ENCODE measurements at regions not wholly inside any gene's neighbourhood (a gene's known extent, or its start where the extent isn't known, plus 50 kb on each side); places are given as distances from the start of the nearest gene placed in this dataset.
"Not testable (repeated sequence)": the region's sequence is repeated elsewhere in the genome, so short reads cannot be mapped to it uniquely, and the experiment has no call there.

- H3K4me1 ChIP-seq (ENCODE audit: control insufficient read depth in 3 of 3, insufficient read depth in 3 of 3, low read length in 3 of 3): no peaks in the 10 kb centered on the region
- H3K4me3 ChIP-seq (ENCODE audit: low read length in 3 of 3): no peak overlapping the region
- H3K27ac ChIP-seq (ENCODE audit: low read depth, low read length): no peak overlapping the region
- no peaks in the 10 kb centered on the region for H3K9me3 ChIP-seq (ENCODE audit: control insufficient read depth in 3 of 3, low read length in 3 of 3)
- peaks cover 0 to 2% (median 0%) of the 10 kb centered on the region in 3 donors for H3K27me3 ChIP-seq (ENCODE audit: control insufficient read depth in 3 of 3, insufficient read depth in 3 of 3, low read length in 3 of 3)
- no peak overlapping the region for H3K9ac ChIP-seq (ENCODE audit: low read depth in 1 of 3, low read length in 3 of 3)
- no peaks in the 10 kb centered on the region for H3K36me3 ChIP-seq (ENCODE audit: control insufficient read depth in 3 of 3, insufficient read depth in 3 of 3, low read length in 3 of 3)
These were observed 106.9 kb upstream of the OR4E1 start for GRCh38 chr14:21780429-21781084.

DNA sequence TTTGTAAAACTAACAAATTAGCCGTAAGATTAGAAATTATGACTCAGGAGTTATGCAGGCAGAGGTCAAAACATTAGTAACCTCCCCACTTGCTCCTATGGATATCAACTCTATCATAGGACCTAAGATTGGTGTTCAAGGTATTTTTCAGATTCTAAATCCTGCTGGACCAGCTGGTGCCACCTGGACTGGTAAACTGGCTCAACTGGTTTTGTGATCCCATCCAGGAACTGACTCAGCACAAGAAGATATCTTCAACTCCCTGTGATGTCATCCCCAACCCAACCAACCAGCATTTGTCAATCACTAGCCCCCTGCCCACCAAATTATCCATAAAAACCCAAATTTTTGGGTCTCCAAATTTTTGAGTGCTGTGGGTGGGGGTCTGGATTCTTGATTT is 98.1 kb upstream of the OR4E1 start:
- no peaks in the 10 kb centered on the region for H3K9me3 ChIP-seq (ENCODE audit: control insufficient read depth in 3 of 3, low read length in 3 of 3)
- no peaks in the 10 kb centered on the region for H3K36me3 ChIP-seq (ENCODE audit: control insufficient read depth in 3 of 3, insufficient read depth in 3 of 3, low read length in 3 of 3)
- H3K27me3 ChIP-seq (ENCODE audit: control insufficient read depth in 3 of 3, insufficient read depth in 3 of 3, low read length in 3 of 3): no peaks in the 10 kb centered on the region
- no peak overlapping the region for H3K9ac ChIP-seq (ENCODE audit: low read depth in 1 of 3, low read length in 3 of 3)
- H3K4me1 ChIP-seq (ENCODE audit: control insufficient read depth in 3 of 3, insufficient read depth in 3 of 3, low read length in 3 of 3): no peaks in the 10 kb centered on the region
- no peak overlapping the region for H3K4me3 ChIP-seq (ENCODE audit: low read length in 3 of 3)
- H3K27ac ChIP-seq (ENCODE audit: low read depth, low read length): no peak overlapping the region

- Histone ChIP-seq H3K9me3 (ENCODE audit: control insufficient read depth in 3 of 3, low read length in 3 of 3) (no peaks in the 10 kb centered on the region), H3K36me3 (ENCODE audit: control insufficient read depth in 3 of 3, insufficient read depth in 3 of 3, low read length in 3 of 3) (no peaks in the 10 kb centered on the region), H3K27ac (ENCODE audit: low read depth, low read length) (no peak overlapping the region), H3K27me3 (ENCODE audit: control insufficient read depth in 3 of 3, insufficient read depth in 3 of 3, low read length in 3 of 3) (no peaks in the 10 kb centered on the region), H3K4me3 (ENCODE audit: low read length in 3 of 3) (no peak overlapping the region), H3K9ac (ENCODE audit: low read depth in 1 of 3, low read length in 3 of 3) (no peak overlapping the region), H3K4me1 (ENCODE audit: control insufficient read depth in 3 of 3, insufficient read depth in 3 of 3, low read length in 3 of 3) (no peaks in the 10 kb centered on the region)
These were observed 95.2 kb upstream of the OR4E1 start for GRCh38 chr14:21768875-21769257.

- Histone ChIP-seq H3K27me3 (ENCODE audit: control insufficient read depth in 3 of 3, insufficient read depth in 3 of 3, low read length in 3 of 3) (no peaks in the 10 kb centered on the region), H3K9ac (ENCODE audit: low read depth in 1 of 3, low read length in 3 of 3) (no peak overlapping the region), H3K27ac (ENCODE audit: low read depth, low read length) (no peak overlapping the region), H3K36me3 (ENCODE audit: control insufficient read depth in 3 of 3, insufficient read depth in 3 of 3, low read length in 3 of 3) (no peaks in the 10 kb centered on the region), H3K4me3 (ENCODE audit: low read length in 3 of 3) (no peak overlapping the region), H3K4me1 (ENCODE audit: control insufficient read depth in 3 of 3, insufficient read depth in 3 of 3, low read length in 3 of 3) (no peaks in the 10 kb centered on the region), H3K9me3 (ENCODE audit: control insufficient read depth in 3 of 3, low read length in 3 of 3) (no peaks in the 10 kb centered on the region)
These were observed 94.7 kb upstream of the OR4E1 start for GRCh38 chr14:21768116-21768874.

DNA sequence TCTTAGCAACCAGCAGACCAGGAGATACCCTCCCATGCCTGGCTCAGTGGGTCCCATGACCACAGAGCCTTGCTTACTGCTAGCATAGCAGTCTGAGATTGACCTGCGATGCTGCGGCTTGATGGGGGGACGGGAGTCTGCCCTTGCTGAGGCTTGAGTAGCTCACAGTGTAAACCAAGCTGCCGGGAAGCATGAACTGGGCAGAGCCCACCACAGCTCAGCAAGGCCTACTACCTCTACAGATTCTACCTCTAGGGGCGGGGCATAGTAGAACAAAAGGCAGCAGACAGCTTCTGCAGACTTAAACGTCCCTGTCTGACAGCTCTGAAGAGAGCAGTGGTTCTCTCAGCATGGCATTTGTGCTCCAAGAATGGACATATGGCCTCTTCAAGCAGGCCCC is 86.7 kb upstream of the OR4E1 start:
- H3K9ac ChIP-seq (ENCODE audit: low read depth in 1 of 3, low read length in 3 of 3); H3K4me3 ChIP-seq (ENCODE audit: low read length in 3 of 3); H3K4me1 ChIP-seq (ENCODE audit: control insufficient read depth in 3 of 3, insufficient read depth in 3 of 3, low read length in 3 of 3); H3K27me3 ChIP-seq (ENCODE audit: control insufficient read depth in 3 of 3, insufficient read depth in 3 of 3, low read length in 3 of 3); H3K36me3 ChIP-seq (ENCODE audit: control insufficient read depth in 3 of 3, insufficient read depth in 3 of 3, low read length in 3 of 3); H3K27ac ChIP-seq (ENCODE audit: low read depth, low read length); H3K9me3 ChIP-seq (ENCODE audit: control insufficient read depth in 3 of 3, low read length in 3 of 3): not testable (repeated sequence)

DNA sequence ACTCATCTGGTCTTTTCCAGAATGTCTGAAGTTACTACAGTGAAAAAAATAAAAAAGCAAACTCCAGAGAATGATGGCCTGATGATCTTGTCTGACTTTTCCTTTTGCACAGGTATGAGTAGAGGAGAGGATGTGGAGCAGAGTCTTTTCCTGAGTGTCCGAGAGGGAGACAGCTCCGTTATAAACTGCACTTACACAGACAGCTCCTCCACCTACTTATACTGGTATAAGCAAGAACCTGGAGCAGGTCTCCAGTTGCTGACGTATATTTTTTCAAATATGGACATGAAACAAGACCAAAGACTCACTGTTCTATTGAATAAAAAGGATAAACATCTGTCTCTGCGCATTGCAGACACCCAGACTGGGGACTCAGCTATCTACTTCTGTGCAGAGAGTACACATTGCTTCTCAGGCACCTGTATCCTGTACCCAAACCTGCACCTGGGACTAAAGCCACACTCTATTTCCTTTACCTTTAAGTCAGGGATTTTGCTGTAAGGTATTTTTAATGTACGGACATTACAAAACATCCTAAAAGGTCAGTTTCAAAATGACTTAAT is 75.8 kb upstream of the OR4E1 start:
- Histone ChIP-seq H3K36me3 (ENCODE audit: control insufficient read depth in 3 of 3, insufficient read depth in 3 of 3, low read length in 3 of 3) (no peaks in the 10 kb centered on the region), H3K9ac (ENCODE audit: low read depth in 1 of 3, low read length in 3 of 3) (no peak overlapping the region), H3K27ac (ENCODE audit: low read depth, low read length) (no peak overlapping the region), H3K4me3 (ENCODE audit: low read length in 3 of 3) (no peak overlapping the region), H3K4me1 (ENCODE audit: control insufficient read depth in 3 of 3, insufficient read depth in 3 of 3, low read length in 3 of 3) (no peaks in the 10 kb centered on the region), H3K27me3 (ENCODE audit: control insufficient read depth in 3 of 3, insufficient read depth in 3 of 3, low read length in 3 of 3) (no peaks in the 10 kb centered on the region), H3K9me3 (ENCODE audit: control insufficient read depth in 3 of 3, low read length in 3 of 3) (no peaks in the 10 kb centered on the region)

DNA sequence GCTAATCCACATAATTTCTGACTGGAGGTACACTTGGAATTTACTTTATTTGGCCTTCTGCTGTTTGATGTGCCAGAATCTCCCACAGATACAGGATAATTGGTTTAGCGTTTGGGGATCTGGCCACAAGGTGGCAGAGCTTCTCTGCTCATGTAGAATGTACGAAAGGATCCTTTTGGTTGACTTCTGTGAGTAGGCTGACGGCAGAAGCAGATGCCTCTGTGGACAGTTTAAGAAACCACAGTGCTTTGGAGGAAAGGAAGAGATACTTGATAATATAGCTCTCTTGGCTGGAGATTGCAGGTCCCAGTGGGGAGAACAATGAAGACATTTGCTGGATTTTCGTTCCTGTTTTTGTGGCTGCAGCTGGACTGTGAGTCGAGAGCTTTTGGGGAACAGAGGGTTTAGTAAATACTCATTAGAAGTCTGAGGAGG is 75.3 kb upstream of the OR4E1 start:
- Histone ChIP-seq H3K27ac (ENCODE audit: low read depth, low read length) (no peak overlapping the region), H3K9me3 (ENCODE audit: control insufficient read depth in 3 of 3, low read length in 3 of 3) (no peaks in the 10 kb centered on the region), H3K9ac (ENCODE audit: low read depth in 1 of 3, low read length in 3 of 3) (no peak overlapping the region), H3K4me3 (ENCODE audit: low read length in 3 of 3) (no peak overlapping the region), H3K4me1 (ENCODE audit: control insufficient read depth in 3 of 3, insufficient read depth in 3 of 3, low read length in 3 of 3) (no peaks in the 10 kb centered on the region), H3K36me3 (ENCODE audit: control insufficient read depth in 3 of 3, insufficient read depth in 3 of 3, low read length in 3 of 3) (no peaks in the 10 kb centered on the region), H3K27me3 (ENCODE audit: control insufficient read depth in 3 of 3, insufficient read depth in 3 of 3, low read length in 3 of 3) (no peaks in the 10 kb centered on the region)

- Histone ChIP-seq H3K4me1 (ENCODE audit: control insufficient read depth in 3 of 3, insufficient read depth in 3 of 3, low read length in 3 of 3) (no peaks in the 10 kb centered on the region), H3K4me3 (ENCODE audit: low read length in 3 of 3) (no peak overlapping the region), H3K9me3 (ENCODE audit: control insufficient read depth in 3 of 3, low read length in 3 of 3) (no peaks in the 10 kb centered on the region), H3K9ac (ENCODE audit: low read depth in 1 of 3, low read length in 3 of 3) (no peak overlapping the region), H3K36me3 (ENCODE audit: control insufficient read depth in 3 of 3, insufficient read depth in 3 of 3, low read length in 3 of 3) (no peaks in the 10 kb centered on the region), H3K27me3 (ENCODE audit: control insufficient read depth in 3 of 3, insufficient read depth in 3 of 3, low read length in 3 of 3) (peaks cover 0 to 7% (median 0%) of the 10 kb centered on the region in 3 donors), H3K27ac (ENCODE audit: low read depth, low read length) (no peak overlapping the region)
These were observed 62.2 kb upstream of the OR4E1 start for GRCh38 chr14:21735639-21736307.

GRCh38 chr14:21735200-21735599 is 61.6 kb upstream of the OR4E1 start:
- Histone ChIP-seq H3K4me3 (ENCODE audit: low read length in 3 of 3) (no peak overlapping the region), H3K27ac (ENCODE audit: low read depth, low read length) (no peak overlapping the region), H3K27me3 (ENCODE audit: control insufficient read depth in 3 of 3, insufficient read depth in 3 of 3, low read length in 3 of 3) (peaks cover 0 to 7% (median 0%) of the 10 kb centered on the region in 3 donors), H3K9me3 (ENCODE audit: control insufficient read depth in 3 of 3, low read length in 3 of 3) (no peaks in the 10 kb centered on the region), H3K4me1 (ENCODE audit: control insufficient read depth in 3 of 3, insufficient read depth in 3 of 3, low read length in 3 of 3) (no peaks in the 10 kb centered on the region), H3K36me3 (ENCODE audit: control insufficient read depth in 3 of 3, insufficient read depth in 3 of 3, low read length in 3 of 3) (no peaks in the 10 kb centered on the region), H3K9ac (ENCODE audit: low read depth in 1 of 3, low read length in 3 of 3) (no peak overlapping the region)

Data from skeletal muscle tissue (tissue), 3 donors.